Activated CD8-positive, alpha-beta memory T cell treated with anti-CD3 and anti-CD28 coated beads, Interleukin-2, amount 50 U/mL, for 24 hours (primary cell): ENCODE measurements at regions not wholly inside any gene's neighbourhood (a gene's known extent, or its start where the extent isn't known, plus 50 kb on each side); places are given as distances from the start of the nearest gene placed in this dataset.
"Not testable (repeated sequence)": the region's sequence is repeated elsewhere in the genome, so short reads cannot be mapped to it uniquely, and the experiment has no call there.

Source experiments
- DNase-seq: peaks from one replicate; pipeline ENCODE4 v3.0.0-alpha.2; 2020; ENCODE audit errors: extremely low read depth

- DNase-seq = no peak
These were observed 524.0 kb upstream of the PFKP start for GRCh38 chr10:2543142-2543886.

GRCh38 chr10:2541176-2541575 lies 526.2 kb upstream of the PFKP start:
- DNase-seq = no peak

DNA sequence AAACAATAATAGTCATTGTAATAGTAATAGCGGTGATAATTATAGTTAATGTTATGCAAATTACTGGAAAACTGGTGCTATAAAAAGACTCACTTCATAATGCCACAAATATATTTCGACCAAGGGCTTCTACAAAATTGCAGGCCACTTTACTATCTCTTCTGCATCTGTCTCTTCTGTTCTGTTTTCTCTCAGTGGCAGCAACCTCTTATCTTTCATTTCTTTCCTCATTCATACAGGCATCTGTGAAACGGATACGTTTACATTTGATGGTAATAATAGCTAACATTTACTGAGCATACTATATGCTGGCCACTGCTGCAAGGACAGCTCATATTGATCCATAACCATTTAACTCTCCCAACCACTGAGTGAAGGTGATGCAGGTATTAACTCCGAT lies 537.4 kb upstream of the PFKP start:
- DNase-seq = no peak

- no peak for DNase-seq
These were observed 541.6 kb upstream of the PFKP start for GRCh38 chr10:2525781-2526180.

DNA sequence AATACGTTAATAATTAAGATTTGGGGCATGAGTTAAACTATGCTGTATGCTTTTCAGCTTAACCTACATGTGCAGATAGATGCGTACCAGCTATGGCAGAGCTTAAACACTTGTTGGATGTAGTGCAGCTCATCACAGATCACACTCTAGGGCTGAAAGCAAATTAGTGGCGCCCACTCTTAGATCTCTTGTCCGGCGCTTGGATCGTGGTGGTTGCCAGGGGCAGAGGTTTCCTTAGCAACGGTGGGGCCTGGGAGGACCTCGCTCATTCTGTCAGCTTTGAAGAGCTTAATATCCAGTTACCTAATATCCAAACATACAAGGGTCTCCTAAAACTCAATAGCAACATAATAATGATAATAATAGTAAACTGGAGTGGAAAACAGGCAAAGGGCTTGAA lies 548.2 kb upstream of the PFKP start:
- DNase-seq = no peak

DNA sequence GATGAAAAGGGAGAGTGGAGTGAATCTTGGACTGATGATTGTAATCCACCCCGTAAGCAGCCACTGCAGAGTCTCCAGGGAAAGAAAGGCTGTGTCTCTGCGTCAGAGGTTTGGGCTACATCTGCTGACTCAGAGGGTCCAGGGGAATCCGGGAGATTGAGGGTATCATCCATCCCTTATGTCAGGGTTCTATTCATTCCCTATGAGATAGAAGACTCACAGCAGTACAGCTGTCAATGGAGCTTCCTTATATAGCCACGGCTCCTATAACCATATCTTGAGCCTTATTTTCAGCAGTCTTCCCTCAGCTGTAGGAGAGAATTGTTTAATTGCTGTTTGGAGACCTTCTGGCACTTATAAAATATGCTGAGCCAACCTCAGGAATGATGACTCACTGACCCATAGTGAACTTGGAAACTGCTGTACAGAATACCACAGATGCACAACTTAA lies 558.2 kb upstream of the PFKP start:
- no peak for DNase-seq

DNA sequence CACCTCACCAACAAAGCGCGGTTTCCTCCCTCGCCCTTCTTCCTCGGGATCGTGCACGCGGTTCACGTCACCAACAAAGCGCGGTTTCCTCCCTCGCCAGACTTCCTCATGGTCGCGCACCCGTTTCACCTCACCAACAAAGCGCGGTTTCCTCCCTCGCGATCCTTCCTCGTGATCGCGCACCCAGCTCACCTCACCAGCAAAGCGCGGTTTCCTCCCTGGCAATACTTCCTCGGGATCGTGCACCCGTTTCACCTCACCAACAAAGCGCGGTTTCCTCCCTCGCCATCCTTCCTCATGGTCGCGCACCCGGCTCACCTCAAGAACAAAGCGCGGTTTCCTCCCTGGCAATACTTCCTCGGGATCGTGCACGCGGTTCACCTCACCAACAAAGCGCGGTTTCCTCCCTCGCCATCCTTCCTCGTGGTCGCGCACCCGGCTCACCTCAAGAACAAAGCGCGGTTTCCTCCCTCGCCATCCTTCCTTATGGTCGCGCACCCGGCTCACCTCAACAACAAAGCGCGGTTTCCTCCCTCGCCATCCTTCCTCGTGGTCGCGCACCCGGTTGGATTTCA lies 565.9 kb upstream of the PFKP start:
- DNase-seq = not testable (repeated sequence)

DNA sequence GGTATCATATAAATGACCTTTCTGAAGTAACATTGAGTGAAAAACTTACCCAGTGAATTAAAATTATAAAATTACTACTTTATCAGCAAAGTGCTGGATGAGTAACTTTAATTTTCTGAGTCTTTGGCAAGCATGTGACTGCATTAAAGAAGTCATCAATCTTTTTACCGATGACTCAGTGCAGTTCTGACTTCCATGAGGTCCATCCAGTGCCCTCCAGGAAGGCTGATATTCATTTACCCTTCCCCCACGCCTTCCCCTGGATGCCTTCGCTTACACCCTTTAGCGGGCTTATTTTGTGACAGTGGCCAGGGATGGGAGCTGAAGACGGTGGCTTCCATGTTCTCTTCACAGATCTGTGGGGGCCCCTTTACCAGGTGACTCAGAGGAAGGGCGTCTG lies 572.9 kb upstream of the PFKP start:
- no peak for DNase-seq

DNA sequence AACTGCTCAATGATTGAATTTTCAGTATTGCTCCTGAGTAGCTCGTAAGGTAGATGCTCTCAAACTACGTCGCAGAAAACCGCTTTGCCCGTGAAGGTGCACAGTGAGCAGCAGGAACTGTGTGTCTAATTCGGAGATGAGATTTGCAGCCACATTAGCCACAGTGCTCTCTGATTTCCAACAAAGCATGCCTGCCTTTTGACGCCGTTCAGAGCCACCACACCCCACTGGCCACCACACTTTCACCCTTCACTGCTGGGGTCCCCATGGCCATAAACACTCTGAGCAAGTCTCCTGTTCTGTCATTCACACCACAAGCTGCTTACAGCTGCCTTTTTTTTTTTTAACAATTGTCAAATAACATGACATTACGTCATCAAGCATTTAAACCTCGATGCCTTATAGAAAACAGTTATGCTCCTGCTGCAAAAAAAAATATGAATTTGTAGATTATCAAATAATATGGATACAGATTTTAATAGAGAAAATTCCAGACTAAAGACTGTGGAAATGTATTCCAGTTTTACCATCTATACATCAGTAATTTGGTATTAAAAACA lies 578.8 kb upstream of the PFKP start:
- DNase-seq = no peak

- no peak for DNase-seq
These were observed 579.4 kb upstream of the PFKP start for GRCh38 chr10:2487921-2488320.

DNA sequence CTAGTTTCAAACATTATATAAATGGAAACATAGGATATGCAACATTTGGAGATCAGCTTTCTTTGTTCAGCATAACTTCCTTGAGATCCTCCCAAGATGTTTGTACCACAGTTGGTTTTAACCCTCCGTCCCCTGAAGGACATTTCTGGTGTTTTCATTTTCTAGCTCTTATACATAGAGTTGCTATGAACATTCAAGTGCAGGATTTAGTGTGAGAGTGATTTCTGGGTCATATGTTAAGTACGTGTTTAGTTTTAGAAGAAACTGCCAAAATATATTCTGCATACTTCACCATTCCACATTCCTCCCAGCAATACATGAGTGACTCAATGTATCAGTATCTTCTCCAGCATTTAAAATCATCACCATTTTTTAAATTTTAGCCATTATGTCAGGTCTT lies 588.7 kb upstream of the PFKP start:
- DNase-seq = no peak

DNA sequence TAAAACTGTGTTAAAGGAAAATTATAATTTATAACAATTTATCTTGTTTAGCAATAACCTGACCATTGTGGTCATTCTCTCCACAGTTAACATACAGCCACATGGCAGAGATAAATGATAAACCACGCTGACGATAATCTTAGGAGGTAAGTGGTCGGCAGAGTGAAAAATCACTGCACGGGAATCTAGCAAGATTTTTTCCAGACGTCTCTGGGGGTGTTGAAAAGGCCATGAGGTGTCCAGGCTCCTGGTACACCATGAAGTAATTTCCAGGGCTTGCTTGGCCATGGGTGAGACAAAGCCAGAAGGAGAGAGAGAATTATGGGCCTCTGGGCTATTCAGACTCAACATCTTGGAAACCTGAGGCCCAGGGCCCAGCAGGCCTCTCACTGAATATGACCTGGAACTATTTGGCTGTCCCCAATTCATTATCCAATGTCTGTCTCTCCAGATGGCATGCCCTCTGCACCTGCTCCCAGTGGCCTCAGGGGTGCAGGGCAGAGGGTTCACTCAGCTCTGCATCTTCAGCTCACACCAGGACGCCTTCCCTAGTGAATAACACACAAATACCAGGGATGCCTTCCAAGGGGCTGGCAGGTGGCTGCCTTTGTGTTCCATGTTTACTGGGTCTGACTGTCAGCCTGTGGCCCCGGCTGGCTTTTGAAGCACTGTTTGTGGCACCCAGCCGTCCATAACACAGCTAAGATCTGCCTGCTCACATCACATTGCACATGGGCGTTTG lies 590.4 kb upstream of the PFKP start:
- no peak for DNase-seq

DNA sequence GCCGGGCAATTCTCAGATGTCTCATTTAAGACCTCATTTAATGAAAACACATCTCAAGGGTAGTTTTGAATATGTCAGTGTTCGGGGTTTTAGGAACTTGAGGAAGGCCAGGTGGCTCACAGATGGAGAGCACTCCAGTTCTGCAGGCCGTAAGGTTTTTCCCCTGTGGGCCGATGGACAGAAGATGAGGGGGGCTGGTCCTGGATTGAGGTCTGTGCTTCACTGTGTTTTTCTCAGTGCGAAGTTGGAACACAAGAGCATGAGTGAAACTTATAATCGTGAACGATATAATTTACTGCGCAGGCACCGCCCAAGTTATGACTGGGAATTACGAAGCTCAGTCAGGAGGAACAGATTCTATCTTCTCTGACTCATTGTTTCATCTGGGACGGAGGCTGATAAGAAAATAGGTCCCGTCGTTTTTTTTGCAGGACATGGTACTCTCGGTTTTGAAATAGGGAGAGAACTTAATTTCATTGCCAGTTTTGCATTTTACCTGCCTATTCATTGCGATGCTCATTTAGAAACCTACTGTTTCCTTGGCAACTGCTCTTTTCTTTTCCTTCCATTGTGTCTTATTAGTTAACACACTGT lies 591.0 kb upstream of the PFKP start:
- DNase-seq = no peak

GRCh38 chr10:2475711-2476217 lies 591.6 kb upstream of the PFKP start:
- DNase-seq = no peak

GRCh38 chr10:2471811-2472210 lies 595.5 kb upstream of the PFKP start:
- DNase-seq = no peak

DNA sequence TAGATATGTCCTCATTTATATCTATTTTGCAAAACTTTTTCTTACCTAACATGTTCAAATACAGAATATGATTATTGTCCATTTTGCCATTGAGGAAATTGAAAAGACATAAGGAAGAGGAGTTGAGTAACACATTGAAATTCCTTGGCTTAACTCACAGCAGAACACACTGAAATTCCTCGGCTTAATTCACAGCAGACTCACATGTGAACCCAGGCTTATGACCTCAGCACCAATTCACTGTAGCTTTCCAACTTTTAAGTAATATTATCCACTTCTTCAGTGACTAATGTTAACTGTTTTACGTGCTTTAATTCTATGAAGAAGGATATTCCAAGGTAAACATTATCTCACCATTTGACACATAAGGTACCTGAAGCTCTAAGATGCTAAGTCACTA lies 597.5 kb upstream of the PFKP start:
- DNase-seq = no peak

DNA sequence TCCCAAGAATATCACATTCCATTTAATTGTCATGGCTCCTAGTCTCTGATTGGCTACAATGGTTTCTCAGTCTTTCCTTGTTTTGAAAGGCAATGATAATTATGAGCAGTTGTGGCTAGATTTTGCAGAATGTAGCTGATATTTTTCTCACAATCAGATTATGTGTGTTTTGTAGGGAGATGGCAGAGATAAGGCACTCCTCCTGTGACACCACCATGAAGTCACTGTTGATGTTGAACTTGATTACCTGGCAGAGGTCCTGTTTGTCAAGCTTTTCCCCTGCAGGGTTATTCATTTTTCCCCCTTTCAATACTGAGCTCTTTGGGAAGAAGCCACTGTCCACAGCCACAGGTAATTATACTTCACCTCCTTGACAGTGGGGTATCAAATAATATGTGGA lies 602.9 kb upstream of the PFKP start:
- no peak for DNase-seq

- no peak for DNase-seq
These were observed 604.0 kb upstream of the PFKP start for GRCh38 chr10:2463316-2463715.

DNA sequence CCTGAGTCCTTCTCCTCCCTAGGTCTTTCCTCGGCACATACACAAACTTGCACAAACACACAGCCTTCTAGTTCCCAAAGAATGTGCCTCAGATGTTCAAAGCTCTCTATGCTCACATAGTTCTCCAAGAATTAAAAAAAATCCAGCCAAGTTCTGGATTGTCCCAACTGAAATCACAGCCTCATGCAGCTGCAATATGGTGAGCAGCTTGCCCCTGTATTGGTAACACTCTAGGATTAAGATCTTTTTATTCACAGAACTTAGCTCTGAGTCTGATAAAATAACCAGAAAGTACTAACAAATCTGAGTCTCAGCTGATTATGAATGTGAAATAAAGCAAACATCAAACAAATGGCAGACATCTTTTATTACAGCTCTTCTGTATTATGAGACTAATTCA lies 604.8 kb upstream of the PFKP start:
- DNase-seq = no peak

GRCh38 chr10:2460812-2461211 lies 606.5 kb upstream of the PFKP start:
- no peak for DNase-seq

DNA sequence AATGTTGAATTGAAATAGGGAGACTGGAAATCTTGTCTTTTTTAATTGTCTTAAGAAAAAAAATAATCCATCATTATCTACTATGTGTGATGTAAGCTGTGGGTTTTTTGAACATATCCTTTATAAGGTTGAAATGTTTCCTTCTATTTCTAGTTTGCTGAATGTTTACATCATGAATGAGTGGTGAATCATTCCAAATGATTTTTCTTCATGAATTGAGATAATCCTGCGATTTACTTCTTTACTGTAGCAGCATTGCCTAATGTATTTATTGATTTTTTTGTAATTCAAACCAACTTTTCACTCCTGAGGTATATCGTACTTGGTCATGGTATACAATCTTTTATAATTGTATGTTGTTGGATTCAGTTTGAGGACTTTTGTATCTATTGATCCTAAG lies 607.6 kb upstream of the PFKP start:
- DNase-seq = no peak

- no peak for DNase-seq
These were observed 610.5 kb upstream of the PFKP start for GRCh38 chr10:2456834-2457233.
